ENCODE measurements at regions not wholly inside any gene's neighbourhood (a gene's known extent, or its start where the extent isn't known, plus 50 kb on each side); places are given as distances from the start of the nearest gene placed in this dataset.

- Histone ChIP-seq H3K36me3 (ENCODE audit: low read depth) (no peaks in the 10 kb centered on the region), H3K27me3 (replicated peaks; ENCODE audit: insufficient read depth) (no peaks in the 10 kb centered on the region), H3K4me1 (ENCODE audit: insufficient read depth) (no peaks in the 10 kb centered on the region), H3K9ac (no peak overlapping the region), H3K4me3 (no peak overlapping the region), H3K79me2 (ENCODE audit: insufficient read depth) (no peaks in the 10 kb centered on the region), H4K20me1 (ENCODE audit: insufficient read depth) (no peaks in the 10 kb centered on the region), H3K4me2 (ENCODE audit: unreplicated experiment) (no peak overlapping the region), H3K9me2 (ENCODE audit: insufficient read depth) (no peaks in the 10 kb centered on the region), H3K9me3 (ENCODE audit: low read depth) (no peaks in the 10 kb centered on the region), H2AFZ (no peak overlapping the region), H3F3A (ENCODE audit: insufficient read depth) (no peaks in the 10 kb centered on the region), H3K27ac (no peak overlapping the region)
- in situ Hi-C loops (cut with MboI): no loop called here
- TF ChIP-seq EZH2phosphoT487 (IDR thresholded peaks at IDR 0.05; ENCODE audit: insufficient read depth, low read depth): no peak
- TF ChIP-seq EZH2 (IDR thresholded peaks at IDR 0.05; ENCODE audit: insufficient read depth, poor library complexity, severe bottlenecking): no peak
- no peak for DNase-seq
Measured at GRCh38 chr10:8640878-8641277, 586.4 kb downstream of the GATA3 start.

GRCh38 chr10:8656261-8656660 lies 601.8 kb downstream of the GATA3 start:
- WGBS, 2 experiments (ENCODE audit: low coverage in 1 of 2, low lambda C conversion rate in 2 of 2, missing lambda C conversion rate in 2 of 2): 13 to 18% methylated on average over 4 of the region's 4 CpGs
- H4K20me1 ChIP-seq (ENCODE audit: insufficient read depth): no peaks in the 10 kb centered on the region
- H3K9ac ChIP-seq: no peak overlapping the region
- H3K4me3 ChIP-seq: no peak overlapping the region
- H3K27ac ChIP-seq: no peak overlapping the region
- no peak overlapping the region for H2AFZ ChIP-seq
- TF ChIP-seq EZH2phosphoT487 (IDR thresholded peaks at IDR 0.05; ENCODE audit: insufficient read depth, low read depth): no peak
- TF ChIP-seq EZH2 (IDR thresholded peaks at IDR 0.05; ENCODE audit: insufficient read depth, poor library complexity, severe bottlenecking): no peak
- H3K4me1 ChIP-seq (ENCODE audit: insufficient read depth): no peaks in the 10 kb centered on the region
- H3K79me2 ChIP-seq (ENCODE audit: insufficient read depth): no peaks in the 10 kb centered on the region
- in situ Hi-C loops (cut with MboI): no loop called here
- H3F3A ChIP-seq (ENCODE audit: insufficient read depth): no peaks in the 10 kb centered on the region
- no peak overlapping the region for H3K4me2 ChIP-seq (ENCODE audit: unreplicated experiment)
- H3K27me3 ChIP-seq (replicated peaks; ENCODE audit: insufficient read depth): no peaks in the 10 kb centered on the region
- no peaks in the 10 kb centered on the region for H3K9me2 ChIP-seq (ENCODE audit: insufficient read depth)
- H3K36me3 ChIP-seq (ENCODE audit: low read depth): no peaks in the 10 kb centered on the region
- H3K9me3 ChIP-seq (ENCODE audit: low read depth): no peaks in the 10 kb centered on the region
- no peak for DNase-seq

GRCh38 chr10:8659982-8660381 lies 605.5 kb downstream of the GATA3 start:
- in situ Hi-C loops (cut with MboI): no loop called here
- 1 to 11% methylated on average over 2 of the region's 2 CpGs for WGBS, 2 experiments (ENCODE audit: low coverage in 1 of 2, low lambda C conversion rate in 2 of 2, missing lambda C conversion rate in 2 of 2)
- H3K27me3 ChIP-seq (replicated peaks; ENCODE audit: insufficient read depth): no peaks in the 10 kb centered on the region

GRCh38 chr10:8661886-8662285 lies 607.4 kb downstream of the GATA3 start:
- in situ Hi-C loops (cut with MboI): no loop called here
- H3K4me3 ChIP-seq: no peak overlapping the region
- H3K9me2 ChIP-seq (ENCODE audit: insufficient read depth): no peaks in the 10 kb centered on the region
- DNase-seq: no peak
- no peaks in the 10 kb centered on the region for H3K79me2 ChIP-seq (ENCODE audit: insufficient read depth)
- no peaks in the 10 kb centered on the region for H3F3A ChIP-seq (ENCODE audit: insufficient read depth)
- no peak overlapping the region for H3K4me2 ChIP-seq (ENCODE audit: unreplicated experiment)
- H4K20me1 ChIP-seq (ENCODE audit: insufficient read depth): no peaks in the 10 kb centered on the region
- H3K27me3 ChIP-seq (replicated peaks; ENCODE audit: insufficient read depth): no peaks in the 10 kb centered on the region
- H3K4me1 ChIP-seq (ENCODE audit: insufficient read depth): no peaks in the 10 kb centered on the region
- no peak overlapping the region for H3K9ac ChIP-seq
- H3K36me3 ChIP-seq (ENCODE audit: low read depth): no peaks in the 10 kb centered on the region
- no peak for TF ChIP-seq EZH2 (IDR thresholded peaks at IDR 0.05; ENCODE audit: insufficient read depth, poor library complexity, severe bottlenecking)
- no peak for TF ChIP-seq EZH2phosphoT487 (IDR thresholded peaks at IDR 0.05; ENCODE audit: insufficient read depth, low read depth)
- 17 to 29% methylated on average over 3 of the region's 3 CpGs for WGBS, 2 experiments (ENCODE audit: low coverage in 1 of 2, low lambda C conversion rate in 2 of 2, missing lambda C conversion rate in 2 of 2)
- no peak overlapping the region for H2AFZ ChIP-seq
- H3K27ac ChIP-seq: no peak overlapping the region
- H3K9me3 ChIP-seq (ENCODE audit: low read depth): no peaks in the 10 kb centered on the region

More at GRCh38 chr10:8659982-8660381, 605.5 kb downstream of the GATA3 start:
- Histone ChIP-seq H3K9me3 (ENCODE audit: low read depth) (no peaks in the 10 kb centered on the region), H3K79me2 (ENCODE audit: insufficient read depth) (no peaks in the 10 kb centered on the region), H3K4me2 (ENCODE audit: unreplicated experiment) (no peak overlapping the region), H3K9ac (no peak overlapping the region), H3F3A (ENCODE audit: insufficient read depth) (no peaks in the 10 kb centered on the region), H3K36me3 (ENCODE audit: low read depth) (no peaks in the 10 kb centered on the region), H3K9me2 (ENCODE audit: insufficient read depth) (no peaks in the 10 kb centered on the region), H3K27ac (no peak overlapping the region), H3K4me3 (no peak overlapping the region), H3K4me1 (ENCODE audit: insufficient read depth) (no peaks in the 10 kb centered on the region), H4K20me1 (ENCODE audit: insufficient read depth) (no peaks in the 10 kb centered on the region), H2AFZ (no peak overlapping the region)
- DNase-seq: no peak
- no peak for TF ChIP-seq EZH2phosphoT487 (IDR thresholded peaks at IDR 0.05; ENCODE audit: insufficient read depth, low read depth)
- TF ChIP-seq EZH2 (IDR thresholded peaks at IDR 0.05; ENCODE audit: insufficient read depth, poor library complexity, severe bottlenecking): no peak

GRCh38 chr10:8663131-8663530 lies 608.6 kb downstream of the GATA3 start:
- in situ Hi-C loops (cut with MboI): no loop called here
- H3K9me2 ChIP-seq (ENCODE audit: insufficient read depth): no peaks in the 10 kb centered on the region
- H3K27ac ChIP-seq: no peak overlapping the region

More at GRCh38 chr10:8663131-8663530, 608.6 kb downstream of the GATA3 start:
- Histone ChIP-seq H2AFZ (no peak overlapping the region), H3F3A (ENCODE audit: insufficient read depth) (no peaks in the 10 kb centered on the region), H3K4me3 (no peak overlapping the region), H3K4me1 (ENCODE audit: insufficient read depth) (no peaks in the 10 kb centered on the region), H3K36me3 (ENCODE audit: low read depth) (no peaks in the 10 kb centered on the region), H4K20me1 (ENCODE audit: insufficient read depth) (no peaks in the 10 kb centered on the region), H3K4me2 (ENCODE audit: unreplicated experiment) (no peak overlapping the region), H3K79me2 (ENCODE audit: insufficient read depth) (no peaks in the 10 kb centered on the region), H3K27me3 (replicated peaks; ENCODE audit: insufficient read depth) (no peaks in the 10 kb centered on the region), H3K9ac (no peak overlapping the region), H3K9me3 (ENCODE audit: low read depth) (no peaks in the 10 kb centered on the region)
- WGBS, 2 experiments (ENCODE audit: low coverage in 1 of 2, low lambda C conversion rate in 2 of 2, missing lambda C conversion rate in 2 of 2): 7 to 12% methylated on average over 2 of the region's 2 CpGs
- TF ChIP-seq EZH2 (IDR thresholded peaks at IDR 0.05; ENCODE audit: insufficient read depth, poor library complexity, severe bottlenecking) (no peak), EZH2phosphoT487 (IDR thresholded peaks at IDR 0.05; ENCODE audit: insufficient read depth, low read depth) (no peak)
- no peak for DNase-seq
